ENCODE measurements at regions not wholly inside any gene's neighbourhood (a gene's known extent, or its start where the extent isn't known, plus 50 kb on each side); places are given as distances from the start of the nearest gene placed in this dataset.

DNA sequence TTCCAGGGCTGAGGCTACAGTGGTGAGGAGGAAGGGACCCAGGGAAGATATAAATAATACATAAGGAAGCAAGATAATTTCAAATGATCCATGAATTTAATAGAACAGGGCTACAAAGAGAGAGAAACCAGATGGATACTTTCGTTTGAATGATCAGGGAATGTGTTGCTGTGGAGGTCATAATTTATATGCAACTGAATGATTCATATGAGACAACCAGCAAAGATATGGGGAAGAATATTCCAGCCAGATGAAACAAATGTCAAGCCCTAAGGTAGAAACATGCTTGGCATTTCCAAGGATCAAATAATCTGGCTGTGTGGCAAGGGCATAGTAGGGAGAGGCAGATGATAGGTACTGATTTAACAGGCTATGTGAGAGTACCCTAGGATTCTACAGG lies 84.8 kb upstream of the ZC3H11B start:
- ChIA-PET SMC1A (ENCODE audit: uncharacterized antibody, unreplicated experiment) (no interaction called here), CTCF (no interaction called here), RAD21 (ENCODE audit: unreplicated experiment) (no interaction called here), POLR2A (no interaction called here)
- H3K4me1 ChIP-seq (ENCODE audit: control insufficient read depth, insufficient read depth, low read length): no peaks in the 10 kb centered on the region
- no peak overlapping the region for H3K4me2 ChIP-seq (ENCODE audit: control insufficient read depth, insufficient read depth)
- no peak overlapping the region for H3K4me3 ChIP-seq
- BruUV-seq (replicated peaks): no TSS peak
- FAIRE-seq (no peak), DNase-seq (ENCODE audit: low read depth, low spot score) (no peak), ATAC-seq (no peak)
- WGBS (ENCODE audit: insufficient coverage, insufficient replicate concordance, low lambda C conversion rate, missing lambda C conversion rate): 4% methylated on average over 1 of the region's 1 CpG
- H3K79me2 ChIP-seq (ENCODE audit: control insufficient read depth, insufficient read depth, low read length): no peaks in the 10 kb centered on the region
- no peak overlapping the region for H2AFZ ChIP-seq (ENCODE audit: control insufficient read depth, low read depth, low read length)
- TF ChIP-seq LARP7 (IDR thresholded peaks at IDR 0.05): no peak
- TF ChIP-seq, protein P1, sequence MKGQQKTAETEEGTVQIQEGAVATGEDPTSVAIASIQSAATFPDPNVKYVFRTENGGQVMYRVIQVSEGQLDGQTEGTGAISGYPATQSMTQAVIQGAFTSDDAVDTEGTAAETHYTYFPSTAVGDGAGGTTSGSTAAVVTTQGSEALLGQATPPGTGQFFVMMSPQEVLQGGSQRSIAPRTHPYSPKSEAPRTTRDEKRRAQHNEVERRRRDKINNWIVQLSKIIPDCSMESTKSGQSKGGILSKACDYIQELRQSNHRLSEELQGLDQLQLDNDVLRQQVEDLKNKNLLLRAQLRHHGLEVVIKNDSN (IDR thresholded peaks at IDR 0.05; ENCODE audit: borderline replicate concordance, extremely low read length, insufficient read depth, low read depth, low read length): no peak
- TF ChIP-seq ZNF622 (IDR thresholded peaks at IDR 0.05): no peak
- no peak for TF ChIP-seq PAX8 (IDR thresholded peaks at IDR 0.05)
- TF ChIP-seq EED (IDR thresholded peaks at IDR 0.05; ENCODE audit: low read depth): no peak
- TF ChIP-seq, protein P2, sequence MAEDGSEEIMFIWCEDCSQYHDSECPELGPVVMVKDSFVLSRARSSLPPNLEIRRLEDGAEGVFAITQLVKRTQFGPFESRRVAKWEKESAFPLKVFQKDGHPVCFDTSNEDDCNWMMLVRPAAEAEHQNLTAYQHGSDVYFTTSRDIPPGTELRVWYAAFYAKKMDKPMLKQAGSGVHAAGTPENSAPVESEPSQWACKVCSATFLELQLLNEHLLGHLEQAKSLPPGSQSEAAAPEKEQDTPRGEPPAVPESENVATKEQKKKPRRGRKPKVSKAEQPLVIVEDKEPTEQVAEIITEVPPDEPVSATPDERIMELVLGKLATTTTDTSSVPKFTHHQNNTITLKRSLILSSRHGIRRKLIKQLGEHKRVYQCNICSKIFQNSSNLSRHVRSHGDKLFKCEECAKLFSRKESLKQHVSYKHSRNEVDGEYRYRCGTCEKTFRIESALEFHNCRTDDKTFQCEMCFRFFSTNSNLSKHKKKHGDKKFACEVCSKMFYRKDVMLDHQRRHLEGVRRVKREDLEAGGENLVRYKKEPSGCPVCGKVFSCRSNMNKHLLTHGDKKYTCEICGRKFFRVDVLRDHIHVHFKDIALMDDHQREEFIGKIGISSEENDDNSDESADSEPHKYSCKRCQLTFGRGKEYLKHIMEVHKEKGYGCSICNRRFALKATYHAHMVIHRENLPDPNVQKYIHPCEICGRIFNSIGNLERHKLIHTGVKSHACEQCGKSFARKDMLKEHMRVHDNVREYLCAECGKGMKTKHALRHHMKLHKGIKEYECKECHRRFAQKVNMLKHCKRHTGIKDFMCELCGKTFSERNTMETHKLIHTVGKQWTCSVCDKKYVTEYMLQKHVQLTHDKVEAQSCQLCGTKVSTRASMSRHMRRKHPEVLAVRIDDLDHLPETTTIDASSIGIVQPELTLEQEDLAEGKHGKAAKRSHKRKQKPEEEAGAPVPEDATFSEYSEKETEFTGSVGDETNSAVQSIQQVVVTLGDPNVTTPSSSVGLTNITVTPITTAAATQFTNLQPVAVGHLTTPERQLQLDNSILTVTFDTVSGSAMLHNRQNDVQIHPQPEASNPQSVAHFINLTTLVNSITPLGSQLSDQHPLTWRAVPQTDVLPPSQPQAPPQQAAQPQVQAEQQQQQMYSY (CRISPR knock-in tag; IDR thresholded peaks at IDR 0.05): no peak
- no peak for TF ChIP-seq WRNIP1 (IDR thresholded peaks at IDR 0.05; ENCODE audit: borderline replicate concordance, low read depth, low read length)
- no peaks in the 10 kb centered on the region for H3K9me3 ChIP-seq (replicated peaks; ENCODE audit: control insufficient read depth, insufficient read depth, low read length)
- no peaks in the 10 kb centered on the region for H3K36me3 ChIP-seq (ENCODE audit: control insufficient read depth in 2 of 2, insufficient read depth in 2 of 2, low read length in 1 of 2)
- no peak overlapping the region for H3K27ac ChIP-seq (ENCODE audit: control insufficient read depth, insufficient read depth)
- in situ Hi-C loops (cut with MboI): no loop called here
- no peaks in the 10 kb centered on the region for H4K20me1 ChIP-seq (ENCODE audit: control insufficient read depth, insufficient read depth)
- peaks cover 0 to 3% of the 10 kb centered on the region in 2 experiments; a peak in 1 of 4 replicates for H3K27me3 ChIP-seq (replicated peaks in 1 of 2; ENCODE audit: control insufficient read depth in 2 of 2, insufficient read depth in 2 of 2, low read length in 1 of 2)
- intact Hi-C loops (cut with micrococcal nuclease; ENCODE audit: unreplicated experiment): no loop called here
- H3K9ac ChIP-seq (ENCODE audit: control insufficient read depth, insufficient read depth, low read length): no peak overlapping the region

Measured in GM12878 (cell line).